ENCODE measurements at regions not wholly inside any gene's neighbourhood (a gene's known extent, or its start where the extent isn't known, plus 50 kb on each side); places are given as distances from the start of the nearest gene placed in this dataset.

- H3K4me3 ChIP-seq (ENCODE audit: low read length, poor library complexity, severe bottlenecking) = no peak overlapping the region
- H3K4me2 ChIP-seq (ENCODE audit: low read depth, low read length, poor library complexity, severe bottlenecking) = no peak overlapping the region
Observed at GRCh38 chr20:24842918-24843715, 106.0 kb upstream of the CST7 start.

GRCh38 chr20:24850176-24850575 lies 98.9 kb upstream of the CST7 start:
- no peaks in the 10 kb centered on the region for H3F3A ChIP-seq (ENCODE audit: low read depth)
- H3K79me2 ChIP-seq (ENCODE audit: insufficient read depth, low read length) = no peaks in the 10 kb centered on the region
- H3K4me2 ChIP-seq (ENCODE audit: low read depth, low read length, poor library complexity, severe bottlenecking) = no peak overlapping the region
- no peaks in the 10 kb centered on the region for H3K9me2 ChIP-seq (replicated peaks; ENCODE audit: low read depth, low read length)
- H3K9ac ChIP-seq (ENCODE audit: low read depth, low read length, poor library complexity, severe bottlenecking) = no peak overlapping the region
- H4K20me1 ChIP-seq (ENCODE audit: insufficient read depth, low read length, poor library complexity, severe bottlenecking) = no peaks in the 10 kb centered on the region
- H3K36me3 ChIP-seq (ENCODE audit: insufficient read depth, low read length) = no peaks in the 10 kb centered on the region
- H3K4me1 ChIP-seq (ENCODE audit: insufficient read depth, low read length, poor library complexity, severe bottlenecking) = no peaks in the 10 kb centered on the region
- H2AFZ ChIP-seq (ENCODE audit: low read length) = no peak overlapping the region
- H3K4me3 ChIP-seq (ENCODE audit: low read length, poor library complexity, severe bottlenecking) = no peak overlapping the region
- peaks cover 8% of the 10 kb centered on the region; the same call in 1 of the 2 replicates for H3K9me3 ChIP-seq (ENCODE audit: insufficient read depth, low read depth, low read length)
- TF ChIP-seq CTCF (conservative IDR thresholded peaks at IDR 0.05; ENCODE audit: low read length) (no peak), EZH2phosphoT487 (IDR thresholded peaks at IDR 0.05; ENCODE audit: borderline replicate concordance) (no peak)
- no peaks in the 10 kb centered on the region for H3K27me3 ChIP-seq (ENCODE audit: insufficient read depth, low read length, poor library complexity, severe bottlenecking)

More at GRCh38 chr20:24842918-24843715, 106.0 kb upstream of the CST7 start:
- Histone ChIP-seq H3K4me1 (ENCODE audit: insufficient read depth, low read length, poor library complexity, severe bottlenecking) (no peaks in the 10 kb centered on the region), H3K9me2 (replicated peaks; ENCODE audit: low read depth, low read length) (no peaks in the 10 kb centered on the region), H3F3A (ENCODE audit: low read depth) (no peaks in the 10 kb centered on the region), H3K36me3 (ENCODE audit: insufficient read depth, low read length) (no peaks in the 10 kb centered on the region), H3K27me3 (ENCODE audit: insufficient read depth, low read length, poor library complexity, severe bottlenecking) (no peaks in the 10 kb centered on the region), H4K20me1 (ENCODE audit: insufficient read depth, low read length, poor library complexity, severe bottlenecking) (no peaks in the 10 kb centered on the region), H3K79me2 (ENCODE audit: insufficient read depth, low read length) (no peaks in the 10 kb centered on the region), H3K9ac (ENCODE audit: low read depth, low read length, poor library complexity, severe bottlenecking) (no peak overlapping the region), H2AFZ (ENCODE audit: low read length) (no peak overlapping the region), H3K9me3 (ENCODE audit: insufficient read depth, low read depth, low read length) (no peaks in the 10 kb centered on the region)
- TF ChIP-seq EZH2phosphoT487 (IDR thresholded peaks at IDR 0.05; ENCODE audit: borderline replicate concordance) (no peak), CTCF (conservative IDR thresholded peaks at IDR 0.05; ENCODE audit: low read length) (no peak)

GRCh38 chr20:24851346-24852019 lies 97.6 kb upstream of the CST7 start:
- Histone ChIP-seq H3K4me1 (ENCODE audit: insufficient read depth, low read length, poor library complexity, severe bottlenecking) (peaks cover 7% of the 10 kb centered on the region), H3K79me2 (ENCODE audit: insufficient read depth, low read length) (no peaks in the 10 kb centered on the region), H3K4me3 (ENCODE audit: low read length, poor library complexity, severe bottlenecking) (no peak overlapping the region), H3K9me2 (replicated peaks; ENCODE audit: low read depth, low read length) (no peaks in the 10 kb centered on the region), H3K4me2 (ENCODE audit: low read depth, low read length, poor library complexity, severe bottlenecking) (no peak overlapping the region), H2AFZ (ENCODE audit: low read length) (no peak overlapping the region), H3K27me3 (ENCODE audit: insufficient read depth, low read length, poor library complexity, severe bottlenecking) (no peaks in the 10 kb centered on the region), H3K36me3 (ENCODE audit: insufficient read depth, low read length) (no peaks in the 10 kb centered on the region), H3F3A (ENCODE audit: low read depth) (peaks cover 4% of the 10 kb centered on the region; the same call in 1 of the 2 replicates), H3K9ac (ENCODE audit: low read depth, low read length, poor library complexity, severe bottlenecking) (no peak overlapping the region), H4K20me1 (ENCODE audit: insufficient read depth, low read length, poor library complexity, severe bottlenecking) (no peaks in the 10 kb centered on the region), H3K9me3 (ENCODE audit: insufficient read depth, low read depth, low read length) (peaks cover 8% of the 10 kb centered on the region; the same call in 1 of the 2 replicates)
- TF ChIP-seq EZH2phosphoT487 (IDR thresholded peaks at IDR 0.05; ENCODE audit: borderline replicate concordance) = no peak
- no peak for TF ChIP-seq CTCF (conservative IDR thresholded peaks at IDR 0.05; ENCODE audit: low read length)

Measured in Loucy (cell line).